Glutamatergic neuron (in vitro differentiated cells): ENCODE measurements at regions not wholly inside any gene's neighbourhood (a gene's known extent, or its start where the extent isn't known, plus 50 kb on each side); places are given as distances from the start of the nearest gene placed in this dataset.
"Not testable (repeated sequence)": the region's sequence is repeated elsewhere in the genome, so short reads cannot be mapped to it uniquely, and the experiment has no call there.

Experiments
- DNase-seq: peaks from one replicate; pipeline ENCODE4 v3.0.0; 2022
- H3K27ac Mint-ChIP-seq: one replicate; pipeline ENCODE4 v1.8.0; 2020; ENCODE audit warnings: mild to moderate bottlenecking, mixed read lengths, inconsistent platforms; ENCODE audit not compliant: unreplicated experiment
- H3K27me3 Mint-ChIP-seq: one replicate; pipeline ENCODE4 v1.8.0; 2020; ENCODE audit warnings: mild to moderate bottlenecking, moderate library complexity, mixed read lengths, inconsistent platforms; ENCODE audit not compliant: unreplicated experiment
- H3K36me3 Mint-ChIP-seq: one replicate; pipeline ENCODE4 v1.8.0; 2020; ENCODE audit warnings: mild to moderate bottlenecking, mixed read lengths, inconsistent platforms; ENCODE audit not compliant: unreplicated experiment
- H3K4me1 Mint-ChIP-seq: one replicate; pipeline ENCODE4 v1.8.0; 2020; ENCODE audit warnings: mild to moderate bottlenecking, low read depth, mixed read lengths, inconsistent platforms; ENCODE audit not compliant: unreplicated experiment
- H3K4me3 Mint-ChIP-seq: one replicate; pipeline ENCODE4 v1.8.0; 2020; ENCODE audit warnings: mild to moderate bottlenecking, mixed read lengths, inconsistent platforms; ENCODE audit not compliant: unreplicated experiment
- H3K9me3 Mint-ChIP-seq: one replicate; pipeline ENCODE4 v1.8.0; 2020; ENCODE audit warnings: mild to moderate bottlenecking, moderate library complexity, mixed read lengths, inconsistent platforms; ENCODE audit not compliant: unreplicated experiment
- CTCF ChIP-seq: fragments of 200-600 bp; sonication (generic); IDR thresholded peaks from one replicate; pipeline ENCODE4 v1.5.0; 2021; ENCODE audit not compliant: partially characterized antibody, unreplicated experiment

- no peak for DNase-seq
- H3K4me1 Mint-ChIP-seq = no peaks in the 10 kb centered on the region
- no peaks in the 10 kb centered on the region for H3K27me3 Mint-ChIP-seq
Observed at GRCh38 chr7:81187753-81188152, 268.9 kb upstream of the SEMA3C start.

DNA sequence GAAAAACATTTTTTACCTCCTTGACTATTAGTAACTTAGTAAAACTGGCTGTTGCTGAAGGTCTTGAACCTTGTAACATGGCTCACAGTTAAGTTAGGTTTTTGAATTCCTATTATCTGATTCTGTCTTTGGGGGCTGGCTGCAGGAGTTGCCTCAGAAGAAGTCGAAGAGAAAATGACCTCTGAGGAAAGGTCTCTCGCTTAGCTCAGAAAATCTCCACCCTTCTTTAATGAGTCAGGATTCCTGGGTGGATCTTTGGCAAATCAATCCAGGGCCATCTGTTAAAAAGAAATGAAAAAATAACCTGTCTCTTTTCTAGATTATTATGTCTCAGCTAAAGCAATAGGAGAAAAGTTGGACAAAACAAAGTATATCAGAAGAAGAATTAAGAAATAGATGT is 267.8 kb upstream of the SEMA3C start:
- no peak overlapping the region for H3K4me3 Mint-ChIP-seq
- H3K27ac Mint-ChIP-seq = no peak overlapping the region
- H3K9me3 Mint-ChIP-seq = no peaks in the 10 kb centered on the region
- no peak for TF ChIP-seq CTCF
- no peaks in the 10 kb centered on the region for H3K36me3 Mint-ChIP-seq
- H3K27me3 Mint-ChIP-seq = no peaks in the 10 kb centered on the region
- H3K4me1 Mint-ChIP-seq = no peaks in the 10 kb centered on the region
- DNase-seq = no peak

More at GRCh38 chr7:81187753-81188152, 268.9 kb upstream of the SEMA3C start:
- H3K27ac Mint-ChIP-seq = no peak overlapping the region
- no peak for TF ChIP-seq CTCF
- no peak overlapping the region for H3K4me3 Mint-ChIP-seq
- no peaks in the 10 kb centered on the region for H3K36me3 Mint-ChIP-seq
- no peaks in the 10 kb centered on the region for H3K9me3 Mint-ChIP-seq

GRCh38 chr7:81185072-81185471 is 266.2 kb upstream of the SEMA3C start:
- Mint-ChIP-seq H3K36me3 (no peaks in the 10 kb centered on the region), H3K9me3 (peaks cover 2% of the 10 kb centered on the region), H3K27me3 (no peaks in the 10 kb centered on the region), H3K4me1 (no peaks in the 10 kb centered on the region), H3K27ac (no peak overlapping the region), H3K4me3 (no peak overlapping the region)
- TF ChIP-seq CTCF = no peak
- no peak for DNase-seq

- Mint-ChIP-seq H3K36me3 (no peaks in the 10 kb centered on the region), H3K27ac (no peak overlapping the region), H3K27me3 (no peaks in the 10 kb centered on the region), H3K9me3 (peaks cover 4% of the 10 kb centered on the region), H3K4me1 (no peaks in the 10 kb centered on the region), H3K4me3 (no peak overlapping the region)
- DNase-seq = no peak
- no peak for TF ChIP-seq CTCF
Observed at GRCh38 chr7:81183326-81183725, 264.5 kb upstream of the SEMA3C start.

DNA sequence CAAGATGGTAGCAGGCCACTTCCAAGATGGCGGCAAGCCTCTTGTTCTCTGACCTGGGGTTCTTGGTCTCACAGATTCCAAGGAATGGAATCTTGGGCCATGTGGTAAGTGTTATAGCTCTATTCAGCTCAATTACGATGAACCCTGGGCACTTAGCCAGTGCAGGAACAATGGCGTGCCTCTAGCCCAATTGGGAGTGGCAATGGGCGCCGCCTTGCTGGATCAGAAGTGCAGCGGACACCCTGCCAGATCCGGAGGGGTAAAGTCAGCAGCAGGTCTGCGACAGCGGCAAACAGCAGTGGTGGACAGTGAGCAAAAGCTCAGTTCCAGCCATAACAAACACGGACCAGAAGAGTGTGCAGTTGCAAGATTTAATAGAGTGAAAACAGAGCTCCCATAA is 263.2 kb upstream of the SEMA3C start:
- not testable (repeated sequence) for H3K9me3 Mint-ChIP-seq, H3K4me1 Mint-ChIP-seq, DNase-seq, H3K36me3 Mint-ChIP-seq, H3K4me3 Mint-ChIP-seq, H3K27me3 Mint-ChIP-seq, H3K27ac Mint-ChIP-seq

DNA sequence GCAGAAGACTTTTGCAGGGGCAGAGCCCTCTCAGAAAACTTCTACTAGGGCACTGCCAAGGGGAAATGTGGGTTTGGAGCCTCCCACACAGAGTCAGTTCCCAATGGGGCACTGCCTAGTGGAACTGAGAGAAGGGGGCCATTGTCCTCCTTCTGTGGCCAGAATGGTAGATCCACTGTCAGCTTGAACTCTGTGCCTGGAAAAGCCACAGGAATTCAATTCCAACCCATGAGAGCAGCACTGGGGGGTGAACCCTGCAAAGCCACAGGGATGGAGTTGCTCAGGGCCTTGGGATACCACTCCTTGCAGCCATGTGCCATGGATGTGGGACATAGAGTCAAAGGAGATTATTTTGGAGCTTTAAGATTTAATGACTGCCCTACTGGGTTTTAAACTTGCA is 262.2 kb upstream of the SEMA3C start:
- no peak overlapping the region for H3K27ac Mint-ChIP-seq
- no peak for TF ChIP-seq CTCF
- DNase-seq = no peak
- H3K4me3 Mint-ChIP-seq = no peak overlapping the region
- no peaks in the 10 kb centered on the region for H3K4me1 Mint-ChIP-seq
- H3K27me3 Mint-ChIP-seq = no peaks in the 10 kb centered on the region
- H3K36me3 Mint-ChIP-seq = no peaks in the 10 kb centered on the region
- peaks cover 4% of the 10 kb centered on the region for H3K9me3 Mint-ChIP-seq
